ENCODE measurements at regions not wholly inside any gene's neighbourhood (a gene's known extent, or its start where the extent isn't known, plus 50 kb on each side); places are given as distances from the start of the nearest gene placed in this dataset.

GRCh38 chr15:70203981-70204560 lies 106.4 kb upstream of the TLE3 start:
- H3K27ac Mint-ChIP-seq (ENCODE audit: unreplicated experiment), result no peak overlapping the region
- no peak overlapping the region for H3K4me3 Mint-ChIP-seq (ENCODE audit: unreplicated experiment)
- no peak for TF ChIP-seq CTCF (IDR thresholded peaks at IDR 0.05; ENCODE audit: partially characterized antibody, unreplicated experiment)
- H3K36me3 Mint-ChIP-seq (ENCODE audit: unreplicated experiment), result no peaks in the 10 kb centered on the region
- no peak for DNase-seq
- H3K9me3 Mint-ChIP-seq (ENCODE audit: unreplicated experiment), result no peaks in the 10 kb centered on the region
- H3K4me1 Mint-ChIP-seq (ENCODE audit: low read depth, unreplicated experiment), result peaks cover 18% of the 10 kb centered on the region
- no peaks in the 10 kb centered on the region for H3K27me3 Mint-ChIP-seq (ENCODE audit: unreplicated experiment)

GRCh38 chr15:70202756-70203155 lies 105.0 kb upstream of the TLE3 start:
- TF ChIP-seq CTCF (IDR thresholded peaks at IDR 0.05; ENCODE audit: partially characterized antibody, unreplicated experiment), result no peak
- Mint-ChIP-seq H3K27ac (ENCODE audit: unreplicated experiment) (no peak overlapping the region), H3K27me3 (ENCODE audit: unreplicated experiment) (no peaks in the 10 kb centered on the region), H3K4me1 (ENCODE audit: low read depth, unreplicated experiment) (peaks cover 22% of the 10 kb centered on the region), H3K9me3 (ENCODE audit: unreplicated experiment) (no peaks in the 10 kb centered on the region), H3K36me3 (ENCODE audit: unreplicated experiment) (no peaks in the 10 kb centered on the region), H3K4me3 (ENCODE audit: unreplicated experiment) (no peak overlapping the region)
- no peak for DNase-seq

- Mint-ChIP-seq H3K36me3 (ENCODE audit: unreplicated experiment) (no peaks in the 10 kb centered on the region), H3K27ac (ENCODE audit: unreplicated experiment) (no peak overlapping the region), H3K4me1 (ENCODE audit: low read depth, unreplicated experiment) (peaks cover 26% of the 10 kb centered on the region), H3K27me3 (ENCODE audit: unreplicated experiment) (no peaks in the 10 kb centered on the region), H3K9me3 (ENCODE audit: unreplicated experiment) (no peaks in the 10 kb centered on the region), H3K4me3 (ENCODE audit: unreplicated experiment) (no peak overlapping the region)
- DNase-seq, result no peak
- TF ChIP-seq CTCF (IDR thresholded peaks at IDR 0.05; ENCODE audit: partially characterized antibody, unreplicated experiment), result no peak
Observed at GRCh38 chr15:70201425-70201775, 103.7 kb upstream of the TLE3 start.

- H3K27me3 Mint-ChIP-seq (ENCODE audit: unreplicated experiment), result no peaks in the 10 kb centered on the region
- no peaks in the 10 kb centered on the region for H3K36me3 Mint-ChIP-seq (ENCODE audit: unreplicated experiment)
- H3K9me3 Mint-ChIP-seq (ENCODE audit: unreplicated experiment), result no peaks in the 10 kb centered on the region
- H3K4me1 Mint-ChIP-seq (ENCODE audit: low read depth, unreplicated experiment), result peaks cover 28% of the 10 kb centered on the region
- H3K4me3 Mint-ChIP-seq (ENCODE audit: unreplicated experiment), result peak overlapping the region; percentile 47
- TF ChIP-seq CTCF (IDR thresholded peaks at IDR 0.05; ENCODE audit: partially characterized antibody, unreplicated experiment), result no peak
- no peak for DNase-seq
- H3K27ac Mint-ChIP-seq (ENCODE audit: unreplicated experiment), result peak overlapping the region; percentile 50
Observed at GRCh38 chr15:70200511-70201424, 103.1 kb upstream of the TLE3 start.
